ENCODE measurements at regions not wholly inside any gene's neighbourhood (a gene's known extent, or its start where the extent isn't known, plus 50 kb on each side); places are given as distances from the start of the nearest gene placed in this dataset.

GRCh38 chr1:217077426-217077825 is 354.2 kb upstream of the ESRRG start:
- no peak for TF ChIP-seq CTCF (IDR thresholded peaks at IDR 0.05)
- no peak for TF ChIP-seq POLR2AphosphoS5 (IDR thresholded peaks at IDR 0.05)
- no peak for TF ChIP-seq EP300 (IDR thresholded peaks at IDR 0.05)
- no peak for TF ChIP-seq POLR2A (IDR thresholded peaks at IDR 0.05; ENCODE audit: low read depth)
